DMS53 treated with DMSO at 0.1 percent for 48 hours (cell line): ENCODE measurements at regions not wholly inside any gene's neighbourhood (a gene's known extent, or its start where the extent isn't known, plus 50 kb on each side); places are given as distances from the start of the nearest gene placed in this dataset.
"Not testable (repeated sequence)": the region's sequence is repeated elsewhere in the genome, so short reads cannot be mapped to it uniquely, and the experiment has no call there.

Experiments used
- DNase-seq: peaks from one replicate; lab custom pipeline; 2025; ENCODE audit not compliant: unreplicated experiment; lab: John Stamatoyannopoulos, UW

GRCh38 chr12:19763488-19763887, 324.2 kb downstream of the AEBP2 start:
- DNase-seq = no peak

- no peak for DNase-seq
Observed at GRCh38 chr12:19764408-19764807, 325.1 kb downstream of the AEBP2 start.

DNA sequence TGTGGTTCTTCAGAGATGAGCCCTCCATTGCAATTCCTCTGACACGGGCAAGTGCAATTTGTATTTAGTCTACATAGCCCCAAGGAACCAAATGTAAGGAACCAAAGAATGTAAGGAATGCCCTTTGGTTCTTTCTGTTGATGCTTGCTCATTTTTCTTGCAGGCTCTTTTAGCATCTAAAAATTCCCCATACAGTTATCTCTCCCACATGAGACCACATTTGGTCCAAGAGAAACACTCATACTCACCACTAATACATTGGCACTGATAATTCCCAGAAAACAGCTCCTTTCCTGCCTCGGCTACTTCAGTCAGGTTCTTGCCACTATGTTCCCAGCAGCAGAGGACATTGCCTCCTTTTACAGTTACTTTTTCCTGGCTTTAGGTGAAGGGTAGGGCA, 332.6 kb downstream of the AEBP2 start:
- no peak for DNase-seq

- DNase-seq = no peak
Observed at GRCh38 chr12:19772776-19773175, 333.5 kb downstream of the AEBP2 start.

GRCh38 chr12:19775241-19775640, 335.9 kb downstream of the AEBP2 start:
- DNase-seq = no peak

GRCh38 chr12:19775976-19776375, 336.7 kb downstream of the AEBP2 start:
- not testable (repeated sequence) for DNase-seq

- no peak for DNase-seq
Observed at GRCh38 chr12:19778172-19778571, 338.9 kb downstream of the AEBP2 start.

GRCh38 chr12:19778797-19779196, 339.5 kb downstream of the AEBP2 start:
- no peak for DNase-seq

- no peak for DNase-seq
Observed at GRCh38 chr12:19779395-19780056, 340.2 kb downstream of the AEBP2 start.

GRCh38 chr12:19780460-19780859, 341.2 kb downstream of the AEBP2 start:
- no peak for DNase-seq

GRCh38 chr12:19783547-19784444, 344.5 kb downstream of the AEBP2 start:
- DNase-seq = no peak

DNA sequence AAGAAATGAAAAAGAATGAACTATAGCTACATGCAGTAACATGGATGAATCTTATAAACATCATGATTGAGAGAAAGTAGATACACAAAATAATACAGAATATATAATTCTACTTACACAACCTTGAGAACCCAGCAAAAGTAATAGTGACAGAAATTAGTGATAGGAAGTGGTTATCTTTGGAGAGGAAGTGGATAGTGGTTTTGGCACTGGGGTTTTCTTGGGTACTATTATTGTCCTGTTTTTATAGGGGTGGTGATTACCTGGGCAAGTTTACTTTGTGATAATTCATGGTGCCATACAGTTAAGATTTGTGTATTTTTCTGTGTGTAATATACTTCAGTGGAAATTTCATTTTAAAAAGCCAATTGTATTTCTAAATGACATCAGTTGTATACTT, 352.7 kb downstream of the AEBP2 start:
- DNase-seq = no peak

DNA sequence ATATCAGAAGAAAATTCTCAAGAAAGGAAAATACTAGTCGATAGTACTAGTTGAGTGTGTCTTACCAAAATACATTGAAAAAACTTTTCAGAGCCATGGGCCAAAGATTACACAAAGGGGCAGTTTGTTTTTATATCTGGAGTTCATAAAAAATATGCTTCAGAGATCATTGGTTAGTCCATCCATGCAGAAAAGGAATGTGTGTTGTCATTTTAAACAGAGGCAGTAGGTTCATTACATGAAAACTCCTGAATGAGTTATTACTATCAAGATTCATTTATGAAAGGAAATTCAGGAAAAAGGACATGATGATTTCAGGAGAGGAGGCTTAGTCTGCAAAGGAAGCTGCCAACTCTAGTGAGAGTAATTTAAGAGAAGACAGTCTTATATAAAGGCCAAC, 354.8 kb downstream of the AEBP2 start:
- no peak for DNase-seq

GRCh38 chr12:19799216-19799615, 359.9 kb downstream of the AEBP2 start:
- no peak for DNase-seq

DNA sequence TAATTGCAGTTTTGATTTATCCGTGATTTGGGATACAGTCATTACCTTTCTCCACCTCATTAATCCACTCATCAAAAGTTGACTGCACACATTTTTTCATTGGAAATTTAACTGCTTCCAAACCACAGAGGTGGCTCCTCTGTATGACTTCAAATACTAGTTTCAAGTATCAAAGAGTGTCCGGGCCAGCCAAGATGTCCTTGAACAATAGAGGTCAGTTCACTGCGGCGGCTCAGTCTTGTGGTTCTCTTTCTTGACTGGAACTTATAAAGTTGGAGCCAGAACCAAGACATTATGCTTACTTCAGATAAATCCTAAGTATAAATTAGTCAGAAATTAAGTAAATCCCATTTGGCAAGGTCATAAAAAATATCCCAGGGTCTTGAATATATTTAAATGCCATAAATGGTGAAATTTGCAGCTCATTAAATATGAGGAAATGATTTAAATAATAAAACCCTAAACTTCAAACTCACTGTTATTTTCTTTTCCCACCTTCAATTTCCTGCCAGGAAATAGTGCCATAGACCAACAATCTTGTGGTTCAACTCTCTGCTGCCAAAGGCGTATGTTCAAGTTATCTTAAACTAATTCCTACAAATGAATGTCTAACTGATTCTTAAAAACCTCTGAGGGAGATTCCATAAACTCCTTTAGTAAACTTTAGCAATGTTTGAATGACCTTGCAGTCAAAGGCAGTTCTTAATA, 360.8 kb downstream of the AEBP2 start:
- DNase-seq = no peak

DNA sequence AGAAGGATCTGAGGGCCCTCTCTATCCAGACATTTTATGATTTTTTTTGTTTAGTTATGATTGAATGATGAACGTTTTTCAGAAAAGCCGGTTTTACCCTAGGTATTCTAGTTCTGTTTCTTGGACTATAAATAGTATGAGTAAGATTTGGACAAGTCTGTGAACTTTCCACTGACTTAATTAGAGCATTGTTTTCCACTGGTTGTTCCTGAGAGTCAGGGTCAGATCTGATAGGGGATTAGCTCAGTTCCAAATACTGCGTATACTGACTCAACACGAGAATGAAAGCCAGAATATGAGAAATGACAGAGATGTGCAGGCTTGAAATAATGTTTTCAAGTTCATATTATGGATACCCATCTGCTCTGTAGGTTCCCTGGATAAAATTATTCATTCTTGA, 361.6 kb downstream of the AEBP2 start:
- DNase-seq = no peak

DNA sequence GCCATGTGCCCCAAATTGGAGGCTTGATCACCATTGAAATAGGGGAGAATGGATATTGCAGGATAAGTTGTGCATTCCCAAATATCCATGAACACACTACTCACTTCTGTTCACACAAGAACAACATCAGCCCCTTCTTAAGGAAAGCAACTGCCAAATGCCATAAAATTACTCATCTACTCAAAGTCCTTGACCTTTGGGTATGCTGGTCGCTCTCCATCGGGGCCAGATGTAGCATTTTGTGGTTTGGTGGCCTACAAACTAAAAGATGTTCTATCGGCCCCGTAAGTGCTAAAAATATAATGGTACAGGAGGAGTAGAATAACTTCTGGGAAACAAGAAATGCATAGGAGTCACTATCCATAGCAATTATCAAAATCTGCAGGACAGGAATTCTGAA, 362.6 kb downstream of the AEBP2 start:
- no peak for DNase-seq

DNA sequence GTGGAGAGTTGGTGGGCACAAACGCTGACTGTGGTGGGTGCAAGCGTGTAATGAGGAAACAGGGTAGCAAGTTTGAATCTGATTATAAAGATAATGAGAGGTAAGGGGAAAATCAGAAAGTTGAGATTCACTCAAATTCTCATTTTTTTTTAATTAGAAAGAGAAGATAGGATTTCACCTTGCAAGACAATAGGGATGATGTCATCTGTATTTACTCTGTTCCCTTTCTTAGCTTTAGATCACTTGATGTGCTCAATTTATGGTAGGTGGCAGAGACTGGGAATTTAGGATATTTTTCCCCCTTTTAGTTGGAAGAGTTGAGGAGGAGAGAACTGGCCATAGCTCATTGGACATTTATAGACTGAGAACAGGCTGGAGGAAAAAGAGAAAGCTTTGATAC, 363.6 kb downstream of the AEBP2 start:
- no peak for DNase-seq

GRCh38 chr12:19804737-19805136, 365.4 kb downstream of the AEBP2 start:
- DNase-seq = no peak

DNA sequence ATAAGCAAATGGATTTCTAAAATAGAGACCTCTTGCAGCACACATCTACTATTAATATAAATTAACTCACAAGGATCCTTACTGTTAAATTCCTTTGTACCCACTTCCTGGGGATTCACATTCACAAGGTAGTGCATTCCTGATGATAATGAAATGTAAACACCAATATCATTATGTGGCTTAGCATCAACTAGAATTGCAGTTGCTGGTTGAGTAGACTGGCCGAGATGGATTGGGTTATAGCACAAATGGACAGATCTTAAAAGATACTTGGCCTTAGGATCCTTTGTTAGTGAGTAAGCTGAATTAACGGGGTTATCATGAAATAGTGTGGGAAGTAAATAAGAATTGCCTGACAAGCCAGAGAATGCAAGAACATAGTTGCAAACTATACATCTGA, 369.1 kb downstream of the AEBP2 start:
- no peak for DNase-seq

DNA sequence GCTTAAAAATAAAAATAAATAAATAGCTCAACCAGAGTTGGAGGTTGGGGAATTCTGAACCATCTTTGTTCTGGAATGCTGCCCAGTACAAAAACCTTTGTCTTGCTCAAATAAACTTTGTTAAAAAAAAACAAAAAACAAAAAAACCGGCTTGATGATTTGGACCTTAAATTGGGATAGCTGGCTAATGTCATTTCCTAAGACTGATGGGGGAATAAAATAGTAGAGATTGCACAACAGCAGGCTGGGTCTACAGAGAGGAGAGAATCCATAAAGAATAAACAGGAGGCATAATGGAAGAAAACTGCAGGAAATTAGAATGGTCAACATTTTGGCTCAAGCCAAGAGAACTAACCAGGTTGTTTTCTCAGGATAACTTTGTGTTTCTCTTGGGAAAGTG, 370.9 kb downstream of the AEBP2 start:
- DNase-seq = no peak

DNA sequence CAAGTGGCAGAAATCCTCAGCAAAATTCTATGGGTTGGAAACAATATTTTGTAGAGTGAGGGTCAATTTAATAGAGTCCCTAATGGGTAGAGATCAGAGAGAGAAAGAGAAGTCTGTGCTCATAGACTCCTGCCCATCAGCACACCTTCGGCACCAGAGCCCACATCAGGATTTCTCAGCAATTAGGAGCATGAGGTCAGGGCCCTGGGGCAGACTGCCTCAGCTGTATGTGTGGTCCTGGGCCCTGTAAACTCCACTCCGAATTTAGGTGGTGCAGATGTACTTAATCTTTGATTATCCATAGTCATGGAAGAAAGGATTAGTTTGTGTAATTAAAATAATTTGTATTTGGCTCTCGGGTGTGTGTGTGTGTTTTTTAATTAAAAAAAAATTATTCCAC, 372.6 kb downstream of the AEBP2 start:
- DNase-seq = no peak
